Thyroid gland (tissue), 4 donors: ENCODE measurements at regions not wholly inside any gene's neighbourhood (a gene's known extent, or its start where the extent isn't known, plus 50 kb on each side); places are given as distances from the start of the nearest gene placed in this dataset.

Source experiments
- DNase-seq, 2 donors: peaks; one replicate each; pipeline ENCODE4 v3.0.0-alpha.2; 2019
- H3K27ac ChIP-seq, 3 donors: fragments of 200-600 bp; sonication (generic); 1 replicate in 2 of 3; 2 replicates in 1 of 3; pipeline ENCODE4 v1.5.1; 2016 to 2019; ENCODE audit warnings: mild to moderate bottlenecking in 1 of 3, moderate library complexity in 1 of 3
- H3K27me3 ChIP-seq: fragments of 200-600 bp; sonication (generic); one replicate; pipeline ENCODE4 v1.5.1; 2019
- H3K36me3 ChIP-seq, 2 donors: fragments of 200-600 bp; sonication (generic); one replicate each; pipeline ENCODE4 v1.5.1; 2016 to 2019
- H3K4me1 ChIP-seq, 2 donors: fragments of 200-600 bp; sonication (generic); one replicate each; pipeline ENCODE4 v1.5.1; 2017 to 2019
- H3K4me3 ChIP-seq, 3 donors: fragments of 200-600 bp; sonication (generic); replicated peaks in 1 of 3; 1 replicate in 2 of 3; 2 replicates in 1 of 3; pipeline ENCODE4 v1.5.1; 2016; ENCODE audit warnings: mild to moderate bottlenecking in 1 of 3
- H3K9me3 ChIP-seq: fragments of 200-600 bp; sonication (generic); one replicate; pipeline ENCODE4 v1.5.1; 2017
- POLR2A ChIP-seq, 2 donors: fragments of 450-650 bp; IDR thresholded peaks; one replicate each; pipeline ENCODE4 v1.6.1; 2017; ENCODE audit warnings: antibody characterized with exemption in 2 of 2, mild to moderate bottlenecking in 2 of 2, moderate library complexity in 1 of 2
- WGBS, 2 donors: methylation state at CpG; one replicate each; pipeline ENCODE4 v1.1.5; 2017; 5-methylcytosine and 5-hydroxymethylcytosine counted together
- intact Hi-C: fragments of 100-400 bp; cut with DNase I; formaldehyde crosslinking; loops from one replicate; pipeline ENCODE4 v1.15.1; 2023
- TF ChIP-seq, protein P1 (sequence below), 6 experiments: fragments of 200-600 bp in 3 of 6; fragments of 450-650 bp in 3 of 6; sonication (generic) in 3 of 6; IDR thresholded peaks; one replicate each; pipeline ENCODE4 v1.5.1; 2016 to 2019; ENCODE audit warnings: antibody characterized with exemption in 6 of 6, mild to moderate bottlenecking in 2 of 6, inconsistent platforms in 1 of 6, moderate library complexity in 1 of 6

DNA sequence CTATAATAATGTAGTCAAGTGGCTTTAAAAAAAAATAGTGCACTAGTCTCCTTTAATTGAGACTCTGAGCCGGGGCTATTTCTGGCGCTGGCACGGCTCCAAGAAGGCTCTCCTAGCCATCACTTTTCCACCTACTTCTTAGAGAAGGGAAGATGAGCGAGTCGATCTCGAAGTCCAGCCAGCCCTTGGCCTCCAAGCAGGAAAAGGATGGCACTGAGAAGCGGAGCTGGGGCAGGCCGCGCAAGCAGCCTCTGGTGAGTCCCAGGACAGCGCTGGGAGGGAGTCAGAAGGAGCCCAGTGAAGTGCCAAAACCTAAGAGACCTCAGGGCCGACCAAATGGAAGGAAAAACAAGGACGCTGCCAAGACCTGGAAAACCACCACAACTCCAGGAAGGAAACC lies 531.9 kb downstream of the MAGEB5 start:
- TF ChIP-seq, protein P1, sequence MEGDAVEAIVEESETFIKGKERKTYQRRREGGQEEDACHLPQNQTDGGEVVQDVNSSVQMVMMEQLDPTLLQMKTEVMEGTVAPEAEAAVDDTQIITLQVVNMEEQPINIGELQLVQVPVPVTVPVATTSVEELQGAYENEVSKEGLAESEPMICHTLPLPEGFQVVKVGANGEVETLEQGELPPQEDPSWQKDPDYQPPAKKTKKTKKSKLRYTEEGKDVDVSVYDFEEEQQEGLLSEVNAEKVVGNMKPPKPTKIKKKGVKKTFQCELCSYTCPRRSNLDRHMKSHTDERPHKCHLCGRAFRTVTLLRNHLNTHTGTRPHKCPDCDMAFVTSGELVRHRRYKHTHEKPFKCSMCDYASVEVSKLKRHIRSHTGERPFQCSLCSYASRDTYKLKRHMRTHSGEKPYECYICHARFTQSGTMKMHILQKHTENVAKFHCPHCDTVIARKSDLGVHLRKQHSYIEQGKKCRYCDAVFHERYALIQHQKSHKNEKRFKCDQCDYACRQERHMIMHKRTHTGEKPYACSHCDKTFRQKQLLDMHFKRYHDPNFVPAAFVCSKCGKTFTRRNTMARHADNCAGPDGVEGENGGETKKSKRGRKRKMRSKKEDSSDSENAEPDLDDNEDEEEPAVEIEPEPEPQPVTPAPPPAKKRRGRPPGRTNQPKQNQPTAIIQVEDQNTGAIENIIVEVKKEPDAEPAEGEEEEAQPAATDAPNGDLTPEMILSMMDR (IDR thresholded peaks at IDR 0.05), result no peak
- TF ChIP-seq POLR2A (IDR thresholded peaks at IDR 0.05), result no peak
- WGBS, 2 donors, result 54 to 57% methylated on average over 10 to 12 of the region's 12 CpGs
- DNase-seq, result no peak
- intact Hi-C loops, result no loop called here
- no peaks in the 10 kb centered on the region for H3K4me1 ChIP-seq
- H3K27me3 ChIP-seq, result no peaks in the 10 kb centered on the region
- no peak overlapping the region for H3K4me3 ChIP-seq
- no peaks in the 10 kb centered on the region for H3K36me3 ChIP-seq
- no peak overlapping the region for H3K27ac ChIP-seq
- no peaks in the 10 kb centered on the region for H3K9me3 ChIP-seq

DNA sequence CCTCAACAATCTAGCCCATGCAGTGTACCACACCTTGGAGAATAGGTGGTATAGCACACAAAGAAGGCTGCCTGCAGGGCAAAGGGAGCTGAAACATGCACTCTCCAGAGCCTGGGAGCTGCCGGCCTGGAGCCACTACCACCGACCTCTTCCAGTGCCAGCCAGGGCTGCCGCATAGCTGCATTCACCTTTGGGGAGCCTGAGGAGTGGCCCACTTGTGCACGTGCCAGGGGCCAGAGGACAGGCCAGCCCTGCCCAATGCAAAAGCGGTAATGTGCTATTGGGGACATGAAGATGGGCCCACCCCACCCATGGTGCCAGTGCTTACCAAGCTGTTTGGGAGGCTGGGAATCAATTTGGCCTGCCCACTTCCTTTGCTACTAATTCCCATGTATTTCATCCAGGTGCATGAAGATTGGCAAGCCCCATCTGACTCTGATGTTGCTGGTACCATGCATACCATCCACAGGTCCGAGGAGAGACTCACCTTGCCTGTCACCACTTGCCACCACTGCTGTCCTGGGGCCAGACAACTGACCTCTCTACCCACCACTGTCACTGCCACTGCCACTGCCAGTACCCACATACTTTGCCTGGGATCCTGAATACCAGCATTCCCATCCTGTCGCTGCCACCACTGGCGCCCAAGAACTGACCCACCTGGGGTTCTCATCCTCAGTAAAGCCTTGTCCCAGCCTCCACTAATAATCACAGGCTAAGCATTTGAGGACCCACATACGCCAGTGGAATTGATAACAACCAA lies 506.9 kb downstream of the MAGEB5 start:
- WGBS, 2 donors, result 87 to 91% methylated on average over 4 to 6 of the region's 9 CpGs
- no peak for TF ChIP-seq POLR2A (IDR thresholded peaks at IDR 0.05)
- TF ChIP-seq, protein P1 (IDR thresholded peaks at IDR 0.05), result no peak
- no peak for DNase-seq
- intact Hi-C loops, result no loop called here
- no peaks in the 10 kb centered on the region for H3K27me3 ChIP-seq
- H3K4me1 ChIP-seq, result no peaks in the 10 kb centered on the region
- H3K9me3 ChIP-seq, result no peaks in the 10 kb centered on the region
- H3K27ac ChIP-seq, result no peak overlapping the region
- H3K36me3 ChIP-seq, result no peaks in the 10 kb centered on the region
- no peak overlapping the region for H3K4me3 ChIP-seq

DNA sequence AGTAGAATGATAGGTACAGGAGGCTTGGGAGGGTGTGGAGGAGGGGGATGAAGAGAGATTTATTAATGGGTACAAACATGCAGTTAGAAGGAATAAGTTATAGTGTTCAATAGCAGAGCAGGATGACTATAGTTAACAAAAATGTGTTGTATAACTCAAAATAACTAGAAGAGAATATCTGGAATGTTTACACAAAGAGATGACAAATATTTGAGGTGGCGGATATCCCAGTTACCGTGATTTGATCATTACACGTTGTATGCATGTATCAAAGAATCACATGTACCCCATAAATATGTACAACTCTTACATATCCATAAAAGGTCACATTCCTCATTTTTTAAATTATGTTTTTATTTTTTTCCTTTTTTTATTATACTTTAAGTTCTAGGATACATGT lies 456.6 kb downstream of the MAGEB5 start:
- 90 to 91% methylated on average over 3 of the region's 3 CpGs for WGBS, 2 donors
- Histone ChIP-seq H3K4me3 (no peak overlapping the region), H3K27me3 (no peaks in the 10 kb centered on the region), H3K9me3 (no peaks in the 10 kb centered on the region), H3K27ac (no peak overlapping the region), H3K4me1 (no peaks in the 10 kb centered on the region), H3K36me3 (no peaks in the 10 kb centered on the region)
- no peak for DNase-seq
- intact Hi-C loops, result no loop called here
- TF ChIP-seq, protein P1 (IDR thresholded peaks at IDR 0.05), result no peak
- TF ChIP-seq POLR2A (IDR thresholded peaks at IDR 0.05), result no peak

DNA sequence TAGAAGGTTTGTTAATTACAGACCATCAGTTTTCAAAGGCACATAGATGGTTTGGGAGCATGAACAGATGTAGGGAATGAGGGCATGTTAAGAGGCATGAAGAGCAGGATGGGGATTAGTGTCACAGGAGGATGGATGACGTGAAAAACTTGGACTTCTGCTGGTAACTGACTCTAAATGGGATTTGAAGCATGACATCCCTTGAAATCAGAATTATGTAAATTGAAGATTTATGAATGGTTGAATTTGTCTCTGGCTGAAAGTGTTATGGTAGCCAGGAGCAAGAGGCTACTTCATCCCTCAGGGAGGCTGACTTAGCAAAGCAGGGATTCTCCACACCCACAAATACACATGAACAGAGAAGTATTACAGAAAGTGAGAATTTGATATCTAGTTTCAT lies 454.6 kb downstream of the MAGEB5 start:
- no peaks in the 10 kb centered on the region for H3K4me1 ChIP-seq
- no peaks in the 10 kb centered on the region for H3K9me3 ChIP-seq
- H3K36me3 ChIP-seq, result no peaks in the 10 kb centered on the region
- TF ChIP-seq, protein P1 (IDR thresholded peaks at IDR 0.05), result no peak
- no peak for TF ChIP-seq POLR2A (IDR thresholded peaks at IDR 0.05)
- no peak overlapping the region for H3K27ac ChIP-seq
- DNase-seq, result no peak
- intact Hi-C loops, result no loop called here
- no peaks in the 10 kb centered on the region for H3K27me3 ChIP-seq
- H3K4me3 ChIP-seq, result no peak overlapping the region
- 68 to 72% methylated on average over 1 of the region's 1 CpG for WGBS, 2 donors

DNA sequence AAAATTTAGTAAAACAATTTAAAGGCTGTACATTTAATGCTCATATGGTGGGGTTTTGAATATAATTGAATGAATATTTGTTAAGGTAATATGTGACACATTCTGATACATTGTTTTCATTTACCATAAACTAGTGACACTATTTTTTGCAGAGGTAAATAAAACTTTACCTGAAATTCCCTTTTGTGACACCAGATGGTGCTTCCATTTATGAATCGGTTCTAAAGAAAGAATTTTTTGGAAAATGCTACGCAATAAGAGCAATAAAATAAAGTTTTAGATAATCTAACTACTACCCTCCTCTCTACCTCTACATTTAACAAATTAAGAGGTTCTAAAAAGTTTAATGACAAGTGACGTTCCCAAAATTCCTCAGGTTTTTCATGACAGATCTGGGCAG lies 448.9 kb downstream of the MAGEB5 start:
- no peak overlapping the region for H3K4me3 ChIP-seq
- H3K27me3 ChIP-seq, result no peaks in the 10 kb centered on the region
- TF ChIP-seq, protein P1 (IDR thresholded peaks at IDR 0.05), result no peak
- TF ChIP-seq POLR2A (IDR thresholded peaks at IDR 0.05), result no peak
- H3K27ac ChIP-seq, result no peak overlapping the region
- intact Hi-C loops, result no loop called here
- WGBS, 2 donors, result 86 to 90% methylated on average over 3 of the region's 3 CpGs
- DNase-seq, result no peak
- no peaks in the 10 kb centered on the region for H3K4me1 ChIP-seq
- no peaks in the 10 kb centered on the region for H3K36me3 ChIP-seq
- no peaks in the 10 kb centered on the region for H3K9me3 ChIP-seq
